GM12872 (cell line): ENCODE measurements at regions not wholly inside any gene's neighbourhood (a gene's known extent, or its start where the extent isn't known, plus 50 kb on each side); places are given as distances from the start of the nearest gene placed in this dataset.

Experiments used
- TF ChIP-seq, protein P1 (sequence below): IDR thresholded peaks from 3 replicates; pipeline ENCODE4 v1.5.1; 2011; ENCODE audit warnings: low read depth, mild to moderate bottlenecking, low read length, moderate library complexity; ENCODE audit not compliant: insufficient read depth

DNA sequence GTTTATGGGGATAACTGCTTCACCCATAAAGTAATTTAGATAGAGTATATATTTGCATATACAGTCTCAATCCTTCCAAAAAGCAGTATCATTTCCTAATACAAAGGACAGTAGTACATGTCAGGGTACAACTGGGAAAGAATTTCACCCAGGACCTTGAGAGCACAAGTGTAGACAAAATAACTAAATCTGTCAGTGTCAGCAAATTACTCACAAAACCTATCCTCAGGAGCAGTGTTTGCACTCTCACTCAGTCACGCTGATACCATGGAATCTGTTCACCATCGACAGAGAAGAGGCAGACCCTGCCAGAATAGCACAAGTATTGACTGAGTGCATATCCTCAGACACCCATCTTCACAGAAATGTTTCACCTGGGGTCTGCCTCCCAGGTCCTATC is 554.7 kb upstream of the PHF14 start:
- TF ChIP-seq, protein P1, sequence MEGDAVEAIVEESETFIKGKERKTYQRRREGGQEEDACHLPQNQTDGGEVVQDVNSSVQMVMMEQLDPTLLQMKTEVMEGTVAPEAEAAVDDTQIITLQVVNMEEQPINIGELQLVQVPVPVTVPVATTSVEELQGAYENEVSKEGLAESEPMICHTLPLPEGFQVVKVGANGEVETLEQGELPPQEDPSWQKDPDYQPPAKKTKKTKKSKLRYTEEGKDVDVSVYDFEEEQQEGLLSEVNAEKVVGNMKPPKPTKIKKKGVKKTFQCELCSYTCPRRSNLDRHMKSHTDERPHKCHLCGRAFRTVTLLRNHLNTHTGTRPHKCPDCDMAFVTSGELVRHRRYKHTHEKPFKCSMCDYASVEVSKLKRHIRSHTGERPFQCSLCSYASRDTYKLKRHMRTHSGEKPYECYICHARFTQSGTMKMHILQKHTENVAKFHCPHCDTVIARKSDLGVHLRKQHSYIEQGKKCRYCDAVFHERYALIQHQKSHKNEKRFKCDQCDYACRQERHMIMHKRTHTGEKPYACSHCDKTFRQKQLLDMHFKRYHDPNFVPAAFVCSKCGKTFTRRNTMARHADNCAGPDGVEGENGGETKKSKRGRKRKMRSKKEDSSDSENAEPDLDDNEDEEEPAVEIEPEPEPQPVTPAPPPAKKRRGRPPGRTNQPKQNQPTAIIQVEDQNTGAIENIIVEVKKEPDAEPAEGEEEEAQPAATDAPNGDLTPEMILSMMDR = no peak

DNA sequence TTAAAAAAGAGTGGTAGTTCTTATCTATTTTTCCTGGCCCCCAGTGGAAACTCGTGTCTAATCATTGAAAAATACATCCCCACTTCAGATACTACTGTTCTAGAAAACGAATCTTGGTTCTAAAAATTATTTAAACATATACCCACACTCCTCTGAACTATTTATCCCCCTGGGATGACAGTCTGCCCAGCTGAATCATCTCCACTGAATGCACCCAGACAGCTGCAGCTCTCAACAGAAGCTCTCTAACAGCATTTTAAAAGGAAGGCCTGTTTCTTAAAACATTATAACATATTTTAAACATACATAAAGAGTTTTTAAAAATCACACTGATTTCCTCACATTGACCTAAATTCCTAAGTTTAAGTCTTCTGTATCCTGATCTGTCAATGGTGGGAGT is 544.6 kb upstream of the PHF14 start:
- TF ChIP-seq, protein P1 = no peak

DNA sequence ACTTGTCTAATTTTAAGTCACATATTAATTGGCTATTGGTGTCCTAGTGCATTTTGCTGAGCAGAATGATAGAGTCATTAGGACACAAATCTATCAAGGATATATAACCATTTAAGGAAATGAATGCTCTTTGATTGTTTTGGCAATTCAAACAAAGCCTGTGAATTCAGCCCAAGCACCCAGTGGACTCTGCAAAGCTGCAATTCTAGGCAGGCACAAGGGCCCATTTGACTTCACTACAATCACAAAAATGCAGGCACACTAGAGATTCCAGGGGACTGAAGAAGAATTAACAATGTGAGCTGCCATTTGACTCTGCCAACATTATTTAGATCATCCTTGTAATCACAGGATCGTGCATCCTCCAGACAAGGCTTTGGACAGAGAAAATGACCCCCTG is 544.2 kb upstream of the PHF14 start:
- TF ChIP-seq, protein P1 = no peak

DNA sequence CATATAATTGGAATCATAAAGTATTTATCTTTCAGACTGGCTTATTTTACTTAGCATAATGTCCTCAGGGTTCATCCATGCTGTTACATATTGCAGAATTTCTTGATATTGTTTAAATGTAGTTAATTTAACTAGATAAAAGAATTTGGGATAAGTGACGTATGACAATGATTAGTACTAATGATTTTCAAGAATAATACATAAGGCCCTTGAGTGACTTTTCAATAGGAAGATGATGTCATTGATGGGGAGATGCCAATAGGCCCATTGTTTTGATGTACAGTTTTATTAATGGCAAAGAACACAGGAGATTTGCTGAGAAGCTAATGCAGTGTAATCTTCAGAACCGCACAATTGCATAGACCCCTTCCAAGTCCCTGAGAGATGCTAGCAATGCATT is 537.4 kb upstream of the PHF14 start:
- TF ChIP-seq, protein P1 = no peak

DNA sequence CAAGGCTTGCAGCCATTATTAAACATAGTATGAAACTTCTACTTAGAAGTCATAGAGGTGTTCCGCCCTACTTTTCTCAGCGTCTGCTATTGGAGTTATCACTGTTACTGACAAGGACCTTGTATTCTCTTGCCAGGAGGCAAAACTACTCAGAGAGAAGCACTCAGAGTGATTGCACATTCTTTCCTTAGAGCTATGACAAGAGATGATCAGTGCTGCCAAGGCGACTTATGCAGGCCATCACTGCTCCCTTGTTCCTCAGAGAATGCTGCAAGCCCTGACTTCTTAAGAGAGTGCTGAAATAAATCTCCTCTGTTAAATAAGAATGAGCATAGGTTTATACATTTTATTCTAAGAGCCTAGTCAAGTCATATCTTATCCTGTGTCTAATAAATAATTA is 534.6 kb upstream of the PHF14 start:
- TF ChIP-seq, protein P1 = no peak

DNA sequence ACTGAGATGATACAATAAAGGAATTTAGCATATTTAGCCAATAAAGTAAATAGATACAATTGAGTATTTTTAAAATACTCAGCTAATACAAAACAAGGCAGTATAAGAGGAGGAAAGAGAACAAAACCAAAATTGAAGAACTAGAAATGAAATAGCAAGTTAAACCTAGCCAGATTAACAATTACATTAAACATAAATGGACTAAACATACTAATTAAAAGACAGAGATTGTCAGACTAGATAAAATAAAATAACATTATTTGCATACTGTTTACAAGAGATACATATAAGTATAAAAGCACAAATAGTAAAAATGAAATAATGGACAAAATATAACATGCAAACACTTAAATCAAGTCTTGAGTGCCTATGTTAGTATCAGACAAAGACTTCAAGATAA is 517.7 kb upstream of the PHF14 start:
- TF ChIP-seq, protein P1 = no peak

DNA sequence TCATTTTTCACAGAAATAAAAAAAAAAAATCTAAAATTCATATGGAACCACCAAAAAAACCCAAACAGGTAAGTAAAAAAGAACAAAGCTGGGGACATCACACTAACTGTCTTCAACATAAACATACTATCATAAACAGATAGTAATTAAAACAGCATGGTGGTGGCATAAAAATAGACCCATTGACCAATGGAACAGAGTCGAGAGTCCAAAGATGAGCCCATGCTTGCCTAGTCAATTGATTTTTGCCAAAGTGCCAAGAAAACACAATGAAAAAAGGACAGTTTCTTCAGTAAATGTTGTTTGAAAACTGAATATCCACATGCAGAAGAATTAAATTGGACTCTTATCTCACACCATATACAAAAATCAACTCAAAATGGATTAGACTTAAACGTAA is 513.2 kb upstream of the PHF14 start:
- TF ChIP-seq, protein P1 = no peak

DNA sequence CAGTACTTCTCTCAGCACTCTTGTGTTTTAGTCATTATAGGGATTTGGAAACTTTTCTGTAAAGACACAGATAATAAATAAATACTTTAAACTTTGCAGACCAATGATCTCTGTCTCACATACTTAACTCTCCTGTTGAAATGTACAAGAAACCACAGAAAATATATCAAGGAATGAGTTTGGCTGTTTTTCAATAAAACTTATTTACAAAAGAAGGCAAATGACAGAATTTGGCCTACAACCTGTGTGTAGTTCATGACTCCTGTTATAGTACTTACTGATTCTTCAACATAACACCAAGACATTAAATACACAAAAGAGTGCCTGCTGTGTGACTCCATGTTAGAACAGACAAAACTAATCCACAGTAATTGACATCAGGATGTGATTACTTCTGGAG is 510.0 kb upstream of the PHF14 start:
- TF ChIP-seq, protein P1 = no peak
